GM12891 (cell line): ENCODE measurements at regions not wholly inside any gene's neighbourhood (a gene's known extent, or its start where the extent isn't known, plus 50 kb on each side); places are given as distances from the start of the nearest gene placed in this dataset.

Experiments used
- DNase-seq: peaks from one replicate; pipeline ENCODE4 v3.0.0; 2011; ENCODE audit warnings: low spot score; ENCODE audit not compliant: insufficient read length
- FAIRE-seq: peaks from 2 replicates; lab custom pipeline; 2011; peaks lifted over from hg19 to GRCh38; lab: Jason Lieb, UNC
- PAX5 ChIP-seq: IDR thresholded peaks from 2 replicates; pipeline ENCODE4 v1.6.1; 2011; ENCODE audit warnings: low read length, moderate library complexity, mild to moderate bottlenecking; ENCODE audit not compliant: insufficient read depth, severe bottlenecking
- POLR2A ChIP-seq: IDR thresholded peaks from 2 replicates; pipeline ENCODE4 v1.6.1; 2011; ENCODE audit warnings: low read depth, low read length, control low read depth
- POLR2AphosphoS5 ChIP-seq: IDR thresholded peaks from 2 replicates; pipeline ENCODE4 v1.6.1; 2011; ENCODE audit warnings: low read depth, low read length, control low read depth
- POU2F2 ChIP-seq: IDR thresholded peaks from 2 replicates; pipeline ENCODE4 v1.6.1; 2011; ENCODE audit warnings: low read depth, mild to moderate bottlenecking, control low read depth, low read length, moderate library complexity
- SPI1 ChIP-seq: IDR thresholded peaks from 2 replicates; pipeline ENCODE4 v1.6.1; 2011; ENCODE audit warnings: low read depth, low read length, control low read depth
- TAF1 ChIP-seq: IDR thresholded peaks from 2 replicates; pipeline ENCODE4 v1.6.1; 2011; ENCODE audit warnings: low read depth, low read length, control low read depth

- no peak for TF ChIP-seq POLR2AphosphoS5
- no peak for TF ChIP-seq POLR2A
- no peak for TF ChIP-seq PAX5
- no peak for TF ChIP-seq POU2F2
- no peak for TF ChIP-seq SPI1
- FAIRE-seq: no peak
- no peak for DNase-seq
These were observed 98.2 kb upstream of the C1QTNF9B start for GRCh38 chr13:23995283-23996073.

GRCh38 chr13:23996456-23996855 is 99.2 kb upstream of the C1QTNF9B start:
- TF ChIP-seq PAX5 (no peak), POLR2AphosphoS5 (no peak), SPI1 (no peak), POLR2A (no peak), TAF1 (no peak), POU2F2 (no peak)
- DNase-seq (no peak), FAIRE-seq (no peak)

GRCh38 chr13:23999424-23999823 is 102.1 kb upstream of the C1QTNF9B start:
- no peak for DNase-seq
- no peak for FAIRE-seq
- no peak for TF ChIP-seq PAX5
- TF ChIP-seq POU2F2: no peak
- TF ChIP-seq SPI1: no peak
- TF ChIP-seq TAF1: no peak
- no peak for TF ChIP-seq POLR2A
- no peak for TF ChIP-seq POLR2AphosphoS5

GRCh38 chr13:24002206-24002815 is 105.0 kb upstream of the C1QTNF9B start:
- no peak for FAIRE-seq
- DNase-seq: no peak
- TF ChIP-seq POLR2A: no peak
- TF ChIP-seq TAF1: no peak

- TF ChIP-seq POLR2A (no peak), POU2F2 (no peak), POLR2AphosphoS5 (no peak), TAF1 (no peak), PAX5 (no peak), SPI1 (no peak)
- DNase-seq (no peak), FAIRE-seq (no peak)
These were observed 107.0 kb upstream of the C1QTNF9B start for GRCh38 chr13:24004142-24004899.

GRCh38 chr13:24004971-24005370 is 107.7 kb upstream of the C1QTNF9B start:
- DNase-seq: no peak
- no peak for FAIRE-seq
- no peak for TF ChIP-seq PAX5
- no peak for TF ChIP-seq POLR2A
- TF ChIP-seq POLR2AphosphoS5: no peak
- no peak for TF ChIP-seq SPI1
- no peak for TF ChIP-seq POU2F2
- TF ChIP-seq TAF1: no peak

GRCh38 chr13:24005755-24006281 is 108.5 kb upstream of the C1QTNF9B start:
- no peak for DNase-seq
- TF ChIP-seq PAX5: no peak
- no peak for TF ChIP-seq POU2F2
- TF ChIP-seq TAF1: no peak
- no peak for TF ChIP-seq POLR2A
- TF ChIP-seq POLR2AphosphoS5: no peak
- no peak for FAIRE-seq

GRCh38 chr13:24006520-24007248 is 109.4 kb upstream of the C1QTNF9B start:
- no peak for DNase-seq
- FAIRE-seq: no peak
- no peak for TF ChIP-seq POU2F2
- no peak for TF ChIP-seq PAX5
- no peak for TF ChIP-seq SPI1
- no peak for TF ChIP-seq TAF1
- TF ChIP-seq POLR2AphosphoS5: no peak
- no peak for TF ChIP-seq POLR2A

GRCh38 chr13:24007979-24008620 is 110.8 kb upstream of the C1QTNF9B start:
- FAIRE-seq: no peak
- TF ChIP-seq POLR2A (no peak), POLR2AphosphoS5 (no peak), POU2F2 (no peak), PAX5 (no peak), TAF1 (no peak), SPI1 (no peak)
- no peak for DNase-seq
